ENCODE measurements at regions not wholly inside any gene's neighbourhood (a gene's known extent, or its start where the extent isn't known, plus 50 kb on each side); places are given as distances from the start of the nearest gene placed in this dataset.

DNA sequence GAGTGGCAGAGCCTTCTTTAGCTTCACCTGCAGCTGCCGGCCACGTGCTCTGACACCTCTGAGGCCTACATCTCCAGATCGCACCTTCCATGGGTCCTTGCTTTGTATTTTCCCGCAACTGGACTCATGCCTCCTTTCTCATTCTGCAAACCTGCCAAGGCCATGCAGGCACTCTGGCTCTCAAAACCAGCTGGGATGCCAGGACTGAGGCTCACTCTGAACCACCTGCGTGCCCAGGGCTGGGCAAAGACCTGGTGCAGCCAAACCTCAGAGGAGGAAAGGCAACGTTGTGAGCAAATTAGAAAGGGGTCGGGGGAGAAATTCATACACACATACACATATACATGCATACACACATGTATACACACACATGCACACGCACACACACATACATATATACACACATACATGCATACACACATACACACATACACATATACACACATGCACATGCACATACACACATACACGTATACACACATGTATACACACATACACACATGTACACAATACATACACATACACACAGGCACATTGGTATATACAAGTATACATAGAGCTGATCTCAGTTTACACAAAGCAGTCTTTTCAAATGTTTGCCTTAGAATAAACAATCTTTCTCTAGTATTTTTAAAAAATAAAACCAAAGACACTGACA lies 125.2 kb downstream of the RTP5 start:
- TF ChIP-seq, protein P1, sequence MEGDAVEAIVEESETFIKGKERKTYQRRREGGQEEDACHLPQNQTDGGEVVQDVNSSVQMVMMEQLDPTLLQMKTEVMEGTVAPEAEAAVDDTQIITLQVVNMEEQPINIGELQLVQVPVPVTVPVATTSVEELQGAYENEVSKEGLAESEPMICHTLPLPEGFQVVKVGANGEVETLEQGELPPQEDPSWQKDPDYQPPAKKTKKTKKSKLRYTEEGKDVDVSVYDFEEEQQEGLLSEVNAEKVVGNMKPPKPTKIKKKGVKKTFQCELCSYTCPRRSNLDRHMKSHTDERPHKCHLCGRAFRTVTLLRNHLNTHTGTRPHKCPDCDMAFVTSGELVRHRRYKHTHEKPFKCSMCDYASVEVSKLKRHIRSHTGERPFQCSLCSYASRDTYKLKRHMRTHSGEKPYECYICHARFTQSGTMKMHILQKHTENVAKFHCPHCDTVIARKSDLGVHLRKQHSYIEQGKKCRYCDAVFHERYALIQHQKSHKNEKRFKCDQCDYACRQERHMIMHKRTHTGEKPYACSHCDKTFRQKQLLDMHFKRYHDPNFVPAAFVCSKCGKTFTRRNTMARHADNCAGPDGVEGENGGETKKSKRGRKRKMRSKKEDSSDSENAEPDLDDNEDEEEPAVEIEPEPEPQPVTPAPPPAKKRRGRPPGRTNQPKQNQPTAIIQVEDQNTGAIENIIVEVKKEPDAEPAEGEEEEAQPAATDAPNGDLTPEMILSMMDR (conservative IDR thresholded peaks at IDR 0.05) = no peak
- no peak for TF ChIP-seq ZFX (IDR thresholded peaks at IDR 0.05)
